Stimulated activated effector memory CD8-positive, alpha-beta T cell treated with anti-CD3 and anti-CD28 coated beads, Interleukin-12 subunit alpha, Interleukin-12 subunit beta, amount 100 ng/mL, for 72 hours (primary cell): ENCODE measurements at regions not wholly inside any gene's neighbourhood (a gene's known extent, or its start where the extent isn't known, plus 50 kb on each side); places are given as distances from the start of the nearest gene placed in this dataset.
"Not testable (repeated sequence)": the region's sequence is repeated elsewhere in the genome, so short reads cannot be mapped to it uniquely, and the experiment has no call there.

Experiments used
- ATAC-seq: fragments of 150-1000 bp; cut with Tn5 transposase; 2 replicates; pipeline ENCODE4 v1.10.0; 2021
- DNase-seq, 2 donors: peaks; one replicate each; pipeline ENCODE4 v3.0.0; 2021 to 2022; ENCODE audit warnings: low spot score in 2 of 2
- H3K27ac Mint-ChIP-seq: one replicate; pipeline ENCODE4 v1.8.0; 2022; ENCODE audit warnings: mild to moderate bottlenecking, mixed read lengths
- H3K36me3 Mint-ChIP-seq: one replicate; pipeline ENCODE4 v1.8.0; 2022; ENCODE audit warnings: mild to moderate bottlenecking, mixed read lengths
- H3K4me1 Mint-ChIP-seq: one replicate; pipeline ENCODE4 v1.8.0; 2022; ENCODE audit warnings: mixed read lengths
- H3K4me3 Mint-ChIP-seq: one replicate; pipeline ENCODE4 v1.8.0; 2022; ENCODE audit warnings: mild to moderate bottlenecking, mixed read lengths
- H3K9me3 Mint-ChIP-seq: one replicate; pipeline ENCODE4 v1.8.0; 2022; ENCODE audit warnings: mixed read lengths

- Mint-ChIP-seq H3K27ac (no peak overlapping the region), H3K9me3 (no peaks in the 10 kb centered on the region), H3K36me3 (no peaks in the 10 kb centered on the region), H3K4me3 (no peak overlapping the region), H3K4me1 (no peaks in the 10 kb centered on the region)
- DNase-seq = no peak
- no peak for ATAC-seq
These were observed 256.7 kb downstream of the ZPLD1 start for GRCh38 chr3:102691507-102691906.

- ATAC-seq (no peak), DNase-seq (no peak)
- no peaks in the 10 kb centered on the region for H3K36me3 Mint-ChIP-seq
- no peak overlapping the region for H3K27ac Mint-ChIP-seq
- no peak overlapping the region for H3K4me3 Mint-ChIP-seq
- H3K9me3 Mint-ChIP-seq = no peaks in the 10 kb centered on the region
- no peaks in the 10 kb centered on the region for H3K4me1 Mint-ChIP-seq
These were observed 264.4 kb downstream of the ZPLD1 start for GRCh38 chr3:102699104-102699818.

- Mint-ChIP-seq H3K4me1 (no peaks in the 10 kb centered on the region), H3K4me3 (no peak overlapping the region), H3K36me3 (no peaks in the 10 kb centered on the region), H3K9me3 (no peaks in the 10 kb centered on the region), H3K27ac (no peak overlapping the region)
- ATAC-seq (no peak), DNase-seq (no peak)
These were observed 265.0 kb downstream of the ZPLD1 start for GRCh38 chr3:102699819-102700140.

DNA sequence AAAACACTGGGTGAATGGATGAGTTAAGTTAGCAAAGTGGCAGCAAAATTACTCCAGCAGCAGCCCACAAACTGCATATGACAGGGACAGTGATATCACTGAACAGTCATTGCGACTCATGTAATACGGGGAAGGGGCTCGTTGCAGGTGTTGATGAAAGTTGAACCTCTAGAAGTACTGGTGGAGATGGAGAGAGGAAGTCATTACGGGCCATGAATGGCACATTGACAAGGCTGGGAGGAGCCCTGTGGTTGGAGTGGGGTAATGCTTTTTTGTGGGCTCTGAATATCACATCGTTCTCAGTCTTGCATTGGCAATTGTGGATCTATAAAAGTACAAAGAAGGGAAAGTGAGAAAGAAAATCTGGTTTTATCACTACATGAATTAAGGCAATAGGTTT, 278.1 kb downstream of the ZPLD1 start:
- no peaks in the 10 kb centered on the region for H3K9me3 Mint-ChIP-seq
- DNase-seq = no peak
- no peaks in the 10 kb centered on the region for H3K4me1 Mint-ChIP-seq
- no peak overlapping the region for H3K27ac Mint-ChIP-seq
- H3K4me3 Mint-ChIP-seq = no peak overlapping the region
- H3K36me3 Mint-ChIP-seq = no peaks in the 10 kb centered on the region
- peak; percentile 63 for ATAC-seq

- Mint-ChIP-seq H3K4me1 (no peaks in the 10 kb centered on the region), H3K9me3 (no peaks in the 10 kb centered on the region), H3K27ac (no peak overlapping the region), H3K4me3 (no peak overlapping the region), H3K36me3 (no peaks in the 10 kb centered on the region)
- ATAC-seq (no peak), DNase-seq (no peak)
These were observed 279.8 kb downstream of the ZPLD1 start for GRCh38 chr3:102714567-102714966.

GRCh38 chr3:102715030-102715697, 280.3 kb downstream of the ZPLD1 start:
- ATAC-seq (peak; percentile 85), DNase-seq (no peak)
- Mint-ChIP-seq H3K9me3 (no peaks in the 10 kb centered on the region), H3K27ac (no peak overlapping the region), H3K36me3 (no peaks in the 10 kb centered on the region), H3K4me1 (no peaks in the 10 kb centered on the region), H3K4me3 (no peak overlapping the region)

GRCh38 chr3:102718651-102719050, 283.8 kb downstream of the ZPLD1 start:
- no peaks in the 10 kb centered on the region for H3K4me1 Mint-ChIP-seq
- H3K4me3 Mint-ChIP-seq = no peak overlapping the region
- no peaks in the 10 kb centered on the region for H3K9me3 Mint-ChIP-seq
- H3K27ac Mint-ChIP-seq = no peak overlapping the region
- DNase-seq = no peak
- ATAC-seq = no peak
- no peaks in the 10 kb centered on the region for H3K36me3 Mint-ChIP-seq

DNA sequence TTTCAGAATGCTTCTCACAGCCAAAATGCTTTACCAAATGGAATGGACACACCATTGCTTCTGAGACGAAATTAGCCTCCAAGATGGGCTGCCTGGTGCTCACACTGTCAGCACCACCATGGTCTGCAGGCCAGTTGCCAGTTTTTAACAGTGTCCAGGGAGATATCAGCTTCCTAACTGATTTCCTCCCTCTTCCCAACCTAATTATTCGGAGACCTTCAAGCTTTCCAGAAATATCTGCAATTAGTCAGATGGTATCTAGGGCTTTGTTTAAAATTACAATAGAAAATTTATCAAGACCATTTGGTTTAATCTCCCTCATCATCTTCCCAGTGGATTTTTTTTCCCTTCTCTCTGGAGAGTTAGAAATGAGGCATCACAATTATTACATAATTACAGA, 287.5 kb downstream of the ZPLD1 start:
- H3K9me3 Mint-ChIP-seq = no peaks in the 10 kb centered on the region
- no peak overlapping the region for H3K27ac Mint-ChIP-seq
- no peak for ATAC-seq
- no peaks in the 10 kb centered on the region for H3K36me3 Mint-ChIP-seq
- no peaks in the 10 kb centered on the region for H3K4me1 Mint-ChIP-seq
- H3K4me3 Mint-ChIP-seq = no peak overlapping the region
- DNase-seq = no peak

GRCh38 chr3:102727340-102727739, 292.5 kb downstream of the ZPLD1 start:
- Mint-ChIP-seq H3K27ac (no peak overlapping the region), H3K4me1 (no peaks in the 10 kb centered on the region), H3K4me3 (no peak overlapping the region), H3K9me3 (no peaks in the 10 kb centered on the region), H3K36me3 (no peaks in the 10 kb centered on the region)
- ATAC-seq = no peak
- no peak for DNase-seq

DNA sequence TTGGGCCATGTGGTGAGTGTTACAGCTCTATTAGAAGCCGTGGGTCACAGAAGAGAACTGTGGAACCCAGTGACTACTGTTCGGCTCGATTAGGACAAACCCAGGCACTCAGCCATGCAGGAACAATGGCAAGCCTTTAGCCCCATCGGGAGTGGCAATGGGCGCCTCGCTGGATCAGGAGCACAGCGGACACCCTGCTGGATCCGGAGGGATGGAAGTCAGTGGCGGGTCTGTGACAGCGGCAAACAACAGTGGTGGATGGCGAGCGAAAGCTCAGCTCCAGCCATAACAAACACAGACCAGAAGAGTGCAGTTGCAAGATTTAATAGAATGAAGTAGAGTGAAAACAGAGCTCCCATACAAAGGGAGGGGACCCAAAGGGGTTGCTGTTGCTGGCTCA, 297.8 kb downstream of the ZPLD1 start:
- H3K4me3 Mint-ChIP-seq, H3K27ac Mint-ChIP-seq, ATAC-seq, H3K9me3 Mint-ChIP-seq, DNase-seq, H3K36me3 Mint-ChIP-seq, H3K4me1 Mint-ChIP-seq: not testable (repeated sequence)

DNA sequence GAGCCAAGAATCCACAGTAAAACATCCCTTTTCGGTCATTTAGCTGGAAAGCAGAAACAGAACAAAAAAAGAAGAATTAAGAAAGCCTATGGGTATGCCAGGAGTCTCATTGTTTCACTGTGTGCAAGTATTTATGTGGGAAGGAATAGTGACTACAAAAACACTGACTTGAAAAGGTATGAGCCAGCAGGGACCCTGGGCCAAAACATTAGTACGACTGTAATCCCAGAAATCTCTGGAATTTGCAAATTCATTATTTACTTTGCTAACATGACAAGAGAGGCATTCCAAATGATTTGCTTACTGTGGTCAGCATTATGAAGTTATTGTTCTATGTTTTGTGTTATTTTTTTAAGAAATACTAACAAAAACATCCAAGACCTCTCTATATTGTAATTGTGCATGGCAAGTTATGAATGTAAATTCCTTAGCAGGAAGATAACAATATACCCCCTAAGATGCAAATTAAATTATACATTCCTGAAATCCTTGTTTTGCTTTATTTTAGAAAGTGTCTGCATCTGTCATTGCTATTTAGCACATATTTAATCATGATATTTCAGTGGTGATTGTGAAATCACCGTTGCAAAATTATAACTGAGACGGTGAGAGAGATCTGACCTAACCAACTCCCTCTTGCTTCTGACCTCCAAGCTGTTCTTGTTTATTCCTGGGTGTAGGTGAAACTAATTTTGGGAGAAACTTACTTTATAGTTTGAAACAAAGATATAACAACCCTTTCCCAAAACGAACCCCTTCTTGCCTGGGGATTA, 299.2 kb downstream of the ZPLD1 start:
- Mint-ChIP-seq H3K36me3 (no peaks in the 10 kb centered on the region), H3K4me3 (no peak overlapping the region), H3K9me3 (no peaks in the 10 kb centered on the region), H3K27ac (no peak overlapping the region), H3K4me1 (no peaks in the 10 kb centered on the region)
- DNase-seq (no peak), ATAC-seq (no peak)

GRCh38 chr3:102735311-102735710, 300.5 kb downstream of the ZPLD1 start:
- Mint-ChIP-seq H3K4me3 (no peak overlapping the region), H3K4me1 (no peaks in the 10 kb centered on the region), H3K9me3 (no peaks in the 10 kb centered on the region), H3K27ac (no peak overlapping the region), H3K36me3 (no peaks in the 10 kb centered on the region)
- ATAC-seq (no peak), DNase-seq (no peak)

DNA sequence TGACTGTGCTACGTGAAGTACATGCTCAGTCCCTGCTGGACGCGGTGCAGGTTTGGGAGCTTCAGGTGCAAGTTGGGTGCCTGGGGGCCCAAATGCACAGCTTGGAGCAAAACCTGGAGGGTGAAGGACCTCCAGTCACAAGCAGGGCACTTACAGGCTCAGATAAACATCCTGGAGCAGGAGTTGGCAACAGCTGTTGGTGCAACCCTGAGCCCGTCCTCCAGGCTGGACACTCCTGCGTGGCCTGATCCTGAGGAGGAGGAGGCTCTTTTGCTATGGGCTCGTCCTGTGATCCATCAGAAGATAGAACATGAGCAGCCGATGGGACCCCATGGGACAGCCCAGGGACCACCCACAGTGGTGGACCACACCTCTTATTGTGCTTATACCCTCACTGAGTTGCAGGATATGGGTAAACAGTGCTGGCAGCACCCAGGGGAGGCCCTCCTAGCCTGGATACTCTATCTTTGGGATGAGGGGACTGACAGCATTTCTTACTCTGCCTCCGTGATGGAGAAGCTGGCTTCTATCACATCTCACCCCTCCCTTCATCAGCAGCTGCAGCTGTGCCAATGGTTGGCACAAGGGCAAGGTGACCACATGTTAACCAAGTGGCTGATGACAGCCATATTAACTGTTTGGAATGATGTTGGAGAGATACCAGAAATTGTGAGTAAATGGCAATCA, 301.6 kb downstream of the ZPLD1 start:
- no peak for DNase-seq
- ATAC-seq = peak; percentile 22
- no peaks in the 10 kb centered on the region for H3K36me3 Mint-ChIP-seq
- H3K4me3 Mint-ChIP-seq = no peak overlapping the region
- H3K9me3 Mint-ChIP-seq = no peaks in the 10 kb centered on the region
- no peaks in the 10 kb centered on the region for H3K4me1 Mint-ChIP-seq
- H3K27ac Mint-ChIP-seq = no peak overlapping the region

DNA sequence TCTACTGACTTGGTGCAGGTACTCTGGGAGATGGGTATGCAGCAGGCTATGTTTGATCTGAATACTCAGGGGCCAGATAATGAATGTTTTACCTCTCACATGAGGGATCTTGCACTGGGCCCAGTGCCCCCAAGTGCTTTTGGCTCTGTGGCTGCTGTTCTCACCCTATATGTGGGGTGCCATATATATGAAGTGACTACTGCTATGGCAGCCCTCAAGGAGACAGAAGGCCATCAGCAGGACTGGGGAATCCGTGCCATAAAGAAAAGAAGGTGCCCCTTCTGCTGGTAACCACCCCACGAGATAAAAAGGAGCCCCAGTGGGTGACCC, 302.1 kb downstream of the ZPLD1 start:
- Mint-ChIP-seq H3K27ac (no peak overlapping the region), H3K4me1 (no peaks in the 10 kb centered on the region), H3K9me3 (no peaks in the 10 kb centered on the region), H3K4me3 (no peak overlapping the region), H3K36me3 (no peaks in the 10 kb centered on the region)
- ATAC-seq = no peak
- no peak for DNase-seq

- no peak for DNase-seq
- H3K36me3 Mint-ChIP-seq = no peaks in the 10 kb centered on the region
- H3K4me3 Mint-ChIP-seq = no peak overlapping the region
- no peaks in the 10 kb centered on the region for H3K4me1 Mint-ChIP-seq
- H3K9me3 Mint-ChIP-seq = no peaks in the 10 kb centered on the region
- no peak overlapping the region for H3K27ac Mint-ChIP-seq
- ATAC-seq = no peak
These were observed 302.5 kb downstream of the ZPLD1 start for GRCh38 chr3:102737353-102737752.

- Mint-ChIP-seq H3K27ac (no peak overlapping the region), H3K36me3 (no peaks in the 10 kb centered on the region), H3K4me3 (no peak overlapping the region), H3K9me3 (no peaks in the 10 kb centered on the region), H3K4me1 (no peaks in the 10 kb centered on the region)
- ATAC-seq (peak; percentile 2), DNase-seq (no peak)
These were observed 306.3 kb downstream of the ZPLD1 start for GRCh38 chr3:102741105-102741504.
